Endothelial cell of umbilical vein (primary cell): ENCODE measurements at regions not wholly inside any gene's neighbourhood (a gene's known extent, or its start where the extent isn't known, plus 50 kb on each side); places are given as distances from the start of the nearest gene placed in this dataset.

ENCODE experiments used
- BruUV-seq: library from RNA; stranded (reverse); fragments of 400-500 nt; replicated peaks from 2 replicates; lab custom pipeline; 2021; lab: Mats Ljungman, UMichigan
- CTCF ChIA-PET: fragments of 300-600, 350-600 bp; sonication (Branson Sonifier 250); formaldehyde crosslinking; loops from one replicate; lab custom pipeline; 2021; ENCODE audit warnings: antibody characterized with exemption, inconsistent platforms; lab: Charles Lee
- POLR2A ChIA-PET: fragments of 300-600, 350-600 bp; sonication (Branson Sonifier 250); formaldehyde crosslinking; loops from one replicate; lab custom pipeline; 2021; ENCODE audit warnings: antibody characterized with exemption, inconsistent platforms; lab: Charles Lee
- DNase-seq: peaks from one replicate; pipeline ENCODE4 v3.0.0-alpha.2; 2011; ENCODE audit warnings: low read depth, low spot score
- FAIRE-seq: peaks from 2 replicates; lab custom pipeline; 2011; peaks lifted over from hg19 to GRCh38; lab: Jason Lieb, UNC
- H2AFZ ChIP-seq: 2 replicates; pipeline ENCODE4 v1.6.0; 2012; ENCODE audit warnings: low read depth, low read length, control low read depth, inconsistent platforms
- H3K27ac ChIP-seq: 2 replicates; pipeline ENCODE4 v1.5.1; 2011; ENCODE audit warnings: low read depth, mild to moderate bottlenecking, control low read depth, low read length, moderate library complexity; ENCODE audit not compliant: insufficient read depth
- H3K27me3 ChIP-seq, 2 experiments: 2 replicates each; pipeline versions ENCODE4 v1.6.0 to v1.6.1; 2011; ENCODE audit warnings: low read length in 2 of 2, mixed read lengths in 1 of 2; ENCODE audit not compliant: control insufficient read depth in 2 of 2, insufficient read depth in 2 of 2
- H3K36me3 ChIP-seq, 2 experiments: 2 replicates in 1 of 2; 3 replicates in 1 of 2; pipeline ENCODE4 v1.5.1; 2011; ENCODE audit warnings: low read length in 2 of 2, mild to moderate bottlenecking in 1 of 2, moderate library complexity in 1 of 2; ENCODE audit not compliant: control insufficient read depth in 2 of 2, insufficient read depth in 2 of 2; ENCODE audit errors: extremely low read depth in 1 of 2
- H3K4me1 ChIP-seq: 3 replicates; pipeline ENCODE4 v1.5.1; 2011; ENCODE audit warnings: mild to moderate bottlenecking, low read length; ENCODE audit not compliant: control insufficient read depth, insufficient read depth; ENCODE audit errors: extremely low read depth
- H3K4me2 ChIP-seq: 2 replicates; pipeline ENCODE4 v1.6.1; 2011; ENCODE audit warnings: low read length, control low read depth, mixed read lengths; ENCODE audit not compliant: insufficient read depth
- H3K4me3 ChIP-seq, 3 experiments: fragments of 200-600 bp in 1 of 3; sonication (generic), shearing (Covaris generic) in 1 of 3; replicated peaks in 1 of 3; 2 replicates each; pipeline ENCODE4 v1.5.1; 2011 to 2016; ENCODE audit warnings: control low read depth in 3 of 3, low read length in 3 of 3, mild to moderate bottlenecking in 2 of 3, inconsistent platforms in 1 of 3, low read depth in 1 of 3, moderate library complexity in 1 of 3; ENCODE audit not compliant: insufficient read depth in 1 of 3
- H3K79me2 ChIP-seq: 2 replicates; pipeline ENCODE4 v1.6.0; 2012; ENCODE audit warnings: low read length, inconsistent platforms; ENCODE audit not compliant: control insufficient read depth, insufficient read depth
- H3K9ac ChIP-seq: replicated peaks from 2 replicates; pipeline ENCODE3; 2011; ENCODE audit warnings: low read length, control low read depth; ENCODE audit not compliant: insufficient read depth; ENCODE audit errors: extremely low read depth
- H3K9me1 ChIP-seq: replicated peaks from 3 replicates; pipeline ENCODE4 v1.6.0; 2011; ENCODE audit warnings: mild to moderate bottlenecking, low read length; ENCODE audit not compliant: control insufficient read depth, insufficient read depth; ENCODE audit errors: extremely low read depth
- H3K9me3 ChIP-seq: replicated peaks from 2 replicates; pipeline ENCODE4 v1.5.1; 2012; ENCODE audit warnings: low read length, inconsistent platforms; ENCODE audit not compliant: control insufficient read depth, insufficient read depth
- H4K20me1 ChIP-seq: replicated peaks from 2 replicates; pipeline ENCODE3; 2011; ENCODE audit warnings: mild to moderate bottlenecking, low read length; ENCODE audit not compliant: control insufficient read depth, insufficient read depth; ENCODE audit errors: extremely low read depth
- CTCF ChIP-seq, 2 donors: IDR thresholded peaks; 1 replicate in 1 of 2; 2 replicates in 1 of 2; pipeline ENCODE4 v1.5.1; 2011; ENCODE audit warnings: low read length in 2 of 2, mild to moderate bottlenecking in 2 of 2, moderate library complexity in 2 of 2, control low read depth in 1 of 2, inconsistent platforms in 1 of 2, low read depth in 1 of 2; ENCODE audit not compliant: insufficient read depth in 1 of 2; ENCODE audit errors: extremely low read depth in 1 of 2
- EZH2 ChIP-seq: IDR thresholded peaks from 2 replicates; pipeline ENCODE4 v1.6.1; 2012; ENCODE audit warnings: borderline replicate concordance, low read depth, mild to moderate bottlenecking, moderate library complexity, low read length, inconsistent platforms; ENCODE audit not compliant: severe bottlenecking
- FOS ChIP-seq: IDR thresholded peaks from 2 replicates; pipeline ENCODE4 v1.6.1; 2011; ENCODE audit warnings: mild to moderate bottlenecking, low read length, moderate library complexity, borderline replicate concordance; ENCODE audit not compliant: insufficient read depth
- GATA2 ChIP-seq: IDR thresholded peaks from 2 replicates; pipeline ENCODE4 v1.7.0; 2011; ENCODE audit warnings: low read depth, mild to moderate bottlenecking, moderate library complexity, mixed read lengths, low read length; ENCODE audit not compliant: insufficient read length, insufficient read depth
- JUN ChIP-seq: IDR thresholded peaks from 2 replicates; pipeline ENCODE4 v1.6.1; 2011; ENCODE audit warnings: borderline replicate concordance, low read depth; ENCODE audit not compliant: insufficient read length, insufficient read depth
- MAX ChIP-seq: IDR thresholded peaks from 2 replicates; pipeline ENCODE4 v1.6.1; 2011; ENCODE audit not compliant: insufficient read depth, insufficient read length
- MYC ChIP-seq: IDR thresholded peaks from one replicate; pipeline ENCODE4 v1.6.1; 2011; ENCODE audit warnings: mild to moderate bottlenecking, low read depth, low read length
- POLR2A ChIP-seq: IDR thresholded peaks from 2 replicates; pipeline ENCODE4 v1.6.1; 2012; ENCODE audit warnings: low read depth, mild to moderate bottlenecking, control low read depth, low read length
- POLR2AphosphoS5 ChIP-seq: IDR thresholded peaks from 2 replicates; pipeline ENCODE4 v1.6.1; 2012; ENCODE audit warnings: low read depth, mild to moderate bottlenecking, control low read depth, low read length, moderate library complexity; ENCODE audit not compliant: insufficient read depth
- dilution Hi-C: fragments of 300-500 bp; cut with MboI; formaldehyde crosslinking; loops from one replicate; pipeline ENCODE4 v1.15.0; 2019; ENCODE audit warnings: low sequenced_read_pairs; ENCODE audit not compliant: extremely low pct_ligation_motif_present
- intact Hi-C: fragments of 100-400 bp; cut with micrococcal nuclease; formaldehyde crosslinking; loops from one replicate; pipeline ENCODE4 v1.10.0; 2022

- intact Hi-C loops (no loop called here), dilution Hi-C loops (no loop called here)
- Histone ChIP-seq H3K27ac (no peak overlapping the region), H3K9me1 (no peaks in the 10 kb centered on the region), H3K4me3 (no peak overlapping the region), H3K9me3 (no peaks in the 10 kb centered on the region), H3K36me3 (no peaks in the 10 kb centered on the region), H3K4me1 (no peaks in the 10 kb centered on the region), H3K27me3 (no peaks in the 10 kb centered on the region), H3K9ac (no peak overlapping the region), H2AFZ (no peak overlapping the region), H3K4me2 (no peak overlapping the region), H4K20me1 (no peaks in the 10 kb centered on the region), H3K79me2 (no peaks in the 10 kb centered on the region)
- TF ChIP-seq POLR2A (no peak), GATA2 (no peak), FOS (no peak), CTCF (IDR thresholded peaks at IDR 0.05; ENCODE audit: extremely low read depth in 1 of 2, insufficient read depth in 1 of 2, low read depth in 1 of 2, low read length in 2 of 2) (no peak), EZH2 (no peak), MYC (no peak), JUN (no peak), POLR2AphosphoS5 (no peak), MAX (no peak)
- no peak for FAIRE-seq
- ChIA-PET POLR2A (no interaction called here), CTCF (interaction anchor here (0.6 kb wide), 1 partner anchor 34 kb away, joined by 3 read pairs; no protein-coding TSS in a partner anchor)
- DNase-seq: no peak
- no TSS peak for BruUV-seq
These were observed 103.5 kb upstream of the TNRC6C start for GRCh38 chr17:77854759-77855745.
